CD4-positive, alpha-beta memory T cell (primary cell): ENCODE measurements at regions not wholly inside any gene's neighbourhood (a gene's known extent, or its start where the extent isn't known, plus 50 kb on each side); places are given as distances from the start of the nearest gene placed in this dataset.

ENCODE experiments used
- CTCF ChIA-PET: fragments of 350-600 bp; sonication (Branson Sonifier 250); formaldehyde crosslinking; loops from one replicate; lab custom pipeline; 2021; ENCODE audit warnings: inconsistent platforms; ENCODE audit not compliant: partially characterized antibody; lab: Charles Lee
- POLR2A ChIA-PET: fragments of 350-600 bp; sonication (Branson Sonifier 250); formaldehyde crosslinking; loops from one replicate; lab custom pipeline; 2021; ENCODE audit not compliant: partially characterized antibody; lab: Charles Lee
- DNase-seq, 5 donors: peaks; one replicate each; pipeline versions ENCODE4 v3.0.0 to v3.0.0-alpha.2; 2020 to 2022; ENCODE audit warnings: mixed read lengths in 1 of 5
- H3K27ac ChIP-seq: one replicate; pipeline ENCODE4 v1.7.0; 2013; ENCODE audit warnings: low read depth, low read length
- H3K27me3 ChIP-seq: 2 replicates; pipeline ENCODE4 v1.7.0; 2013; ENCODE audit warnings: mild to moderate bottlenecking, low read length, moderate library complexity; ENCODE audit not compliant: insufficient read depth
- H3K36me3 ChIP-seq: 2 replicates; pipeline ENCODE4 v1.7.0; 2013; ENCODE audit warnings: mild to moderate bottlenecking, low read length, moderate library complexity; ENCODE audit not compliant: insufficient read depth
- H3K4me1 ChIP-seq: 2 replicates; pipeline ENCODE4 v1.7.0; 2013; ENCODE audit warnings: mild to moderate bottlenecking, low read length, moderate library complexity; ENCODE audit not compliant: insufficient read depth
- H3K4me3 ChIP-seq, 2 donors: one replicate each; pipeline ENCODE4 v1.7.0; 2013; ENCODE audit warnings: low read length in 2 of 2, mild to moderate bottlenecking in 1 of 2
- H3K9me3 ChIP-seq, 2 donors: one replicate each; pipeline ENCODE4 v1.7.0; 2013; ENCODE audit warnings: low read length in 2 of 2, control low read depth in 1 of 2; ENCODE audit not compliant: control insufficient read depth in 1 of 2
- H3K27ac Mint-ChIP-seq, 7 donors: one replicate each; pipeline ENCODE4 v1.8.0; 2020 to 2021; ENCODE audit warnings: mixed read lengths in 7 of 7, mild to moderate bottlenecking in 6 of 7, inconsistent platforms in 3 of 7, moderate library complexity in 3 of 7
- H3K27me3 Mint-ChIP-seq, 2 donors: one replicate each; pipeline ENCODE4 v1.8.0; 2020 to 2021; ENCODE audit warnings: mixed read lengths in 2 of 2
- H3K36me3 Mint-ChIP-seq, 2 donors: one replicate each; pipeline ENCODE4 v1.8.0; 2020 to 2021; ENCODE audit warnings: mixed read lengths in 2 of 2, inconsistent platforms in 1 of 2, mild to moderate bottlenecking in 1 of 2
- H3K4me1 Mint-ChIP-seq, 4 donors: one replicate each; pipeline ENCODE4 v1.8.0; 2020 to 2021; ENCODE audit warnings: mixed read lengths in 4 of 4, mild to moderate bottlenecking in 1 of 4
- H3K4me3 Mint-ChIP-seq, 8 donors: one replicate each; pipeline ENCODE4 v1.8.0; 2020 to 2021; ENCODE audit warnings: mixed read lengths in 8 of 8, mild to moderate bottlenecking in 7 of 8, moderate library complexity in 6 of 8, inconsistent platforms in 3 of 8
- H3K9me3 Mint-ChIP-seq, 8 donors: one replicate each; pipeline ENCODE4 v1.8.0; 2020 to 2021; ENCODE audit warnings: mixed read lengths in 8 of 8, mild to moderate bottlenecking in 5 of 8, inconsistent platforms in 3 of 8, moderate library complexity in 1 of 8
- intact Hi-C: fragments of 100-400 bp; cut with micrococcal nuclease; formaldehyde crosslinking; loops from one replicate; pipeline ENCODE4 v1.15.1; 2023

- intact Hi-C loops = no loop called here
- no peaks in the 10 kb centered on the region for H3K9me3 ChIP-seq
- no peak overlapping the region for H3K4me3 ChIP-seq
- H3K4me1 ChIP-seq = no peaks in the 10 kb centered on the region
- H3K27ac Mint-ChIP-seq = no peak overlapping the region
- H3K4me1 Mint-ChIP-seq = peaks cover 0 to 1% (median 0%) of the 10 kb centered on the region in 4 donors
- CTCF ChIA-PET = no interaction called here
- H3K36me3 ChIP-seq = no peaks in the 10 kb centered on the region
- H3K9me3 Mint-ChIP-seq = peaks cover 0 to 11% (median under 1%) of the 10 kb centered on the region in 8 donors
- H3K36me3 Mint-ChIP-seq = no peaks in the 10 kb centered on the region
- no peaks in the 10 kb centered on the region for H3K27me3 ChIP-seq
- H3K27ac ChIP-seq = no peak overlapping the region
- peak overlapping the region in 1 of 8 donors; percentile 32 for H3K4me3 Mint-ChIP-seq
- peaks cover 8 to 21% of the 10 kb centered on the region in 2 donors for H3K27me3 Mint-ChIP-seq
- POLR2A ChIA-PET = no interaction called here
- DNase-seq = no peak
Measured at GRCh38 chr12:127457726-127458125, 809.2 kb upstream of the TMEM132C start.

- no peak overlapping the region for H3K4me3 ChIP-seq
- POLR2A ChIA-PET = no interaction called here
- intact Hi-C loops = no loop called here
- Mint-ChIP-seq H3K4me1 (peaks cover 0 to 1% (median 0%) of the 10 kb centered on the region in 4 donors), H3K27me3 (peaks cover 6 to 17% of the 10 kb centered on the region in 2 donors), H3K27ac (no peak overlapping the region), H3K9me3 (peaks cover 0 to 10% (median 2%) of the 10 kb centered on the region in 8 donors), H3K36me3 (no peaks in the 10 kb centered on the region), H3K4me3 (no peak overlapping the region)
- CTCF ChIA-PET = no interaction called here
- DNase-seq = no peak
- no peaks in the 10 kb centered on the region for H3K36me3 ChIP-seq
- H3K9me3 ChIP-seq = no peaks in the 10 kb centered on the region
- no peaks in the 10 kb centered on the region for H3K4me1 ChIP-seq
- no peaks in the 10 kb centered on the region for H3K27me3 ChIP-seq
- no peak overlapping the region for H3K27ac ChIP-seq
Measured at GRCh38 chr12:127459166-127459565, 807.8 kb upstream of the TMEM132C start.

GRCh38 chr12:127459687-127460086, 807.3 kb upstream of the TMEM132C start:
- Mint-ChIP-seq H3K9me3 (peaks cover 0 to 6% (median under 1%) of the 10 kb centered on the region in 8 donors), H3K4me1 (peaks cover 0 to 1% (median 0%) of the 10 kb centered on the region in 4 donors), H3K4me3 (no peak overlapping the region), H3K27ac (no peak overlapping the region), H3K36me3 (no peaks in the 10 kb centered on the region), H3K27me3 (peaks cover 5 to 12% of the 10 kb centered on the region in 2 donors)
- ChIA-PET POLR2A (no interaction called here), CTCF (no interaction called here)
- Histone ChIP-seq H3K9me3 (no peaks in the 10 kb centered on the region), H3K36me3 (no peaks in the 10 kb centered on the region), H3K4me1 (no peaks in the 10 kb centered on the region), H3K27ac (no peak overlapping the region), H3K27me3 (no peaks in the 10 kb centered on the region), H3K4me3 (no peak overlapping the region)
- no peak for DNase-seq
- intact Hi-C loops = no loop called here

- no peak for DNase-seq
- Histone ChIP-seq H3K27ac (no peak overlapping the region), H3K36me3 (no peaks in the 10 kb centered on the region), H3K9me3 (no peaks in the 10 kb centered on the region), H3K4me1 (no peaks in the 10 kb centered on the region), H3K27me3 (no peaks in the 10 kb centered on the region), H3K4me3 (no peak overlapping the region)
- intact Hi-C loops = no loop called here
- Mint-ChIP-seq H3K36me3 (no peaks in the 10 kb centered on the region), H3K27me3 (peaks cover 0 to under 1% of the 10 kb centered on the region in 2 donors), H3K4me1 (peaks cover 0 to 1% (median 0%) of the 10 kb centered on the region in 4 donors), H3K27ac (no peak overlapping the region), H3K9me3 (peaks cover 0 to 4% (median 0%) of the 10 kb centered on the region in 8 donors), H3K4me3 (no peak overlapping the region)
- CTCF ChIA-PET = no interaction called here
- POLR2A ChIA-PET = interaction anchor here (0.6 kb wide), 1 partner anchor 1424 kb away, joined by 3 read pairs; no protein-coding TSS in a partner anchor
Measured at GRCh38 chr12:127463237-127463636, 803.7 kb upstream of the TMEM132C start.

GRCh38 chr12:127469331-127469730, 797.6 kb upstream of the TMEM132C start:
- H3K4me1 Mint-ChIP-seq = no peaks in the 10 kb centered on the region

GRCh38 chr12:127473766-127474165, 793.2 kb upstream of the TMEM132C start:
- ChIA-PET CTCF (no interaction called here), POLR2A (no interaction called here)
- Mint-ChIP-seq H3K27me3 (no peaks in the 10 kb centered on the region), H3K36me3 (no peaks in the 10 kb centered on the region), H3K4me3 (no peak overlapping the region), H3K4me1 (no peaks in the 10 kb centered on the region), H3K27ac (no peak overlapping the region), H3K9me3 (peaks cover 0 to 6% (median 1%) of the 10 kb centered on the region in 8 donors)
- intact Hi-C loops = no loop called here
- no peak for DNase-seq
- Histone ChIP-seq H3K36me3 (no peaks in the 10 kb centered on the region), H3K4me1 (no peaks in the 10 kb centered on the region), H3K4me3 (no peak overlapping the region), H3K27ac (no peak overlapping the region), H3K27me3 (no peaks in the 10 kb centered on the region), H3K9me3 (no peaks in the 10 kb centered on the region)

More at GRCh38 chr12:127469331-127469730, 797.6 kb upstream of the TMEM132C start:
- POLR2A ChIA-PET = no interaction called here
- Histone ChIP-seq H3K36me3 (no peaks in the 10 kb centered on the region), H3K9me3 (no peaks in the 10 kb centered on the region), H3K4me3 (no peak overlapping the region), H3K27me3 (no peaks in the 10 kb centered on the region), H3K4me1 (no peaks in the 10 kb centered on the region), H3K27ac (no peak overlapping the region)
- DNase-seq = no peak
- no peaks in the 10 kb centered on the region for H3K27me3 Mint-ChIP-seq
- H3K4me3 Mint-ChIP-seq = no peak overlapping the region
- no peak overlapping the region for H3K27ac Mint-ChIP-seq
- intact Hi-C loops = no loop called here
- H3K36me3 Mint-ChIP-seq = no peaks in the 10 kb centered on the region
- H3K9me3 Mint-ChIP-seq = peaks cover 0 to 2% (median under 1%) of the 10 kb centered on the region in 8 donors
- CTCF ChIA-PET = no interaction called here

- no peak overlapping the region for H3K4me3 Mint-ChIP-seq
- no peak overlapping the region for H3K27ac Mint-ChIP-seq
- peaks cover 0 to 4% (median 1%) of the 10 kb centered on the region in 8 donors for H3K9me3 Mint-ChIP-seq
- H3K4me1 Mint-ChIP-seq = no peaks in the 10 kb centered on the region
- CTCF ChIA-PET = no interaction called here
- Histone ChIP-seq H3K4me1 (no peaks in the 10 kb centered on the region), H3K4me3 (no peak overlapping the region), H3K9me3 (no peaks in the 10 kb centered on the region), H3K36me3 (no peaks in the 10 kb centered on the region), H3K27ac (no peak overlapping the region), H3K27me3 (no peaks in the 10 kb centered on the region)
- DNase-seq = no peak
- POLR2A ChIA-PET = no interaction called here
- no peaks in the 10 kb centered on the region for H3K36me3 Mint-ChIP-seq
- intact Hi-C loops = no loop called here
- no peaks in the 10 kb centered on the region for H3K27me3 Mint-ChIP-seq
Measured at GRCh38 chr12:127479256-127479655, 787.7 kb upstream of the TMEM132C start.
